ENCODE measurements at regions not wholly inside any gene's neighbourhood (a gene's known extent, or its start where the extent isn't known, plus 50 kb on each side); places are given as distances from the start of the nearest gene placed in this dataset.
A peak's percentile ranks its signal among the peaks of the same experiment; 100 is the strongest.

- Histone ChIP-seq H3K9me3 (no peaks in the 10 kb centered on the region), H3K27me3 (no peaks in the 10 kb centered on the region), H3K4me3 (no peak overlapping the region), H3K36me3 (no peaks in the 10 kb centered on the region), H3K4me1 (peaks cover 0 to 33% (median 4%) of the 10 kb centered on the region in 12 donors), H3K27ac (no peak overlapping the region)
- TF ChIP-seq POLR2A (IDR thresholded peaks at IDR 0.05): no peak
- DNase-seq (no peak), ATAC-seq (no peak)
- intact Hi-C loops (cut with DNase I): no loop called here
- WGBS, 4 donors: 86 to 95% (median 90%) methylated on average over 1 of the region's 1 CpG
Measured at GRCh38 chr2:18477293-18477692, 83.2 kb downstream of the RDH14 start.

GRCh38 chr2:18476484-18476883 lies 84.0 kb downstream of the RDH14 start:
- WGBS, 4 donors: 86 to 96% (median 94%) methylated on average over 3 of the region's 3 CpGs
- H3K4me1 ChIP-seq: peaks cover 0 to 37% (median 4%) of the 10 kb centered on the region in 12 donors
- ATAC-seq: no peak

DNA sequence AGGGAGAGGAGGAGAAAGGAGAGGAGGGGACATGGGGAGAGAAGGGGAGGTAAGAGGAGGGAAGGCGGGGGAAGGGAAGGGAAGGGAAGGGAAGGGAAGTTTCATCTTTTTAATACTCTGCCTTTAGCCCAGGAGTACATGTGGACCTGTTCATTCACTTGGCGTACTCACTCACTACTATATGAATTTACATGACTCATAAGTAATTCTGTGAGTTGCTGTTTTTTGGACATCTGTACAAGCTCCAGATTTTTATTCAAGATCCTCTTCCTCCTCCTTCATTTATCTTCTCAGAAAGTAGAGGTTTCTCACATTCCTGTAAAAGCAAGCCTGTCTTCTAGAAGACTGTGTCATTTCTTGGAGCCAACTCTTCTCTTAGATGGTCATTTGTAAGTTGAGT lies 84.6 kb downstream of the RDH14 start:
- no peak for ATAC-seq
- Histone ChIP-seq H3K27ac (peak overlapping the region in 1 of 12 donors; percentile 6), H3K27me3 (no peaks in the 10 kb centered on the region), H3K9me3 (no peaks in the 10 kb centered on the region), H3K4me3 (no peak overlapping the region), H3K36me3 (no peaks in the 10 kb centered on the region), H3K4me1 (peaks cover 0 to 37% (median 4%) of the 10 kb centered on the region in 12 donors)
- WGBS, 4 donors: 91 to 94% (median 92%) methylated on average over 2 of the region's 2 CpGs
- no peak for TF ChIP-seq CTCF (IDR thresholded peaks at IDR 0.05)
- TF ChIP-seq POLR2A (IDR thresholded peaks at IDR 0.05): no peak
- DNase-seq: no peak
- intact Hi-C loops (cut with DNase I): no loop called here

More at GRCh38 chr2:18476484-18476883, 84.0 kb downstream of the RDH14 start:
- Histone ChIP-seq H3K36me3 (no peaks in the 10 kb centered on the region), H3K4me3 (no peak overlapping the region), H3K27me3 (no peaks in the 10 kb centered on the region), H3K27ac (no peak overlapping the region), H3K9me3 (no peaks in the 10 kb centered on the region)
- intact Hi-C loops (cut with DNase I): no loop called here
- DNase-seq: no peak
- TF ChIP-seq POLR2A (IDR thresholded peaks at IDR 0.05) (no peak), CTCF (IDR thresholded peaks at IDR 0.05) (no peak)

DNA sequence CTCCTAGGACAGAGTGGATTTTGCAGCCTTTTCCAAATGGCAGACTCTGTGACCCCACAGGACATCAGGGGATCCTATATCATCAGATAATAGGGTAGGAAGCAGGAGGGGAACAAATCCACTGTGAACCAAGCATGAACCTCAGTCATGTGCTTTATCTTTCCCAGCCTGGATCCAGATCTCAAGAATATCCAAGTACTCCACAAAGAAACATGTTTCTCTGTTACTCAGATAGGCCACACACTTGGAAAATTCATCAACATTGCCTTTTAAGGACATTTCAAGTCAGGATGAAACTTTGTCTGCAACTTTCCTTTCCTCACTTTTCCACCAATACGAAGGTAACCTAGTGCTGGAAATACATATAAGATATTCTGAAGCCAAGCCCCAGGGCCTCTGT lies 85.8 kb downstream of the RDH14 start:
- WGBS, 4 donors: 55 to 86% (median 73%) methylated on average over 1 of the region's 1 CpG
- Histone ChIP-seq H3K36me3 (no peaks in the 10 kb centered on the region), H3K27me3 (no peaks in the 10 kb centered on the region), H3K9me3 (no peaks in the 10 kb centered on the region), H3K4me3 (no peak overlapping the region), H3K4me1 (peaks cover 0 to 32% (median 2%) of the 10 kb centered on the region in 12 donors), H3K27ac (peak overlapping the region in 1 of 12 donors; percentile 24)
- no peak for DNase-seq
- intact Hi-C loops (cut with DNase I): no loop called here
- TF ChIP-seq POLR2A (IDR thresholded peaks at IDR 0.05): no peak
- TF ChIP-seq CTCF (IDR thresholded peaks at IDR 0.05): no peak
- ATAC-seq: no peak
